Testis (tissue), 2 donors: ENCODE measurements at regions not wholly inside any gene's neighbourhood (a gene's known extent, or its start where the extent isn't known, plus 50 kb on each side); places are given as distances from the start of the nearest gene placed in this dataset.

Source experiments
- DNase-seq: peaks from one replicate; pipeline ENCODE4 v3.0.0-alpha.2; 2019
- H3K27ac ChIP-seq, 2 donors: fragments of 200-600 bp; sonication (generic); one replicate each; pipeline ENCODE4 v1.5.1; 2019
- H3K27me3 ChIP-seq: fragments of 200-600 bp; sonication (generic); one replicate; pipeline ENCODE4 v1.5.1; 2019
- H3K36me3 ChIP-seq: fragments of 200-600 bp; sonication (generic); one replicate; pipeline ENCODE4 v1.5.1; 2017; ENCODE audit warnings: low read depth; ENCODE audit errors: missing control alignments
- H3K4me1 ChIP-seq: fragments of 200-600 bp; sonication (generic); one replicate; pipeline ENCODE4 v1.5.1; 2019
- H3K4me3 ChIP-seq, 2 donors: fragments of 200-600 bp; sonication (generic); one replicate each; pipeline ENCODE4 v1.5.1; 2017 to 2019
- H3K9me3 ChIP-seq: fragments of 200-600 bp; sonication (generic); one replicate; pipeline ENCODE4 v1.5.1; 2017
- POLR2A ChIP-seq: fragments of 450-650 bp; IDR thresholded peaks from one replicate; pipeline ENCODE4 v1.6.1; 2017; ENCODE audit warnings: antibody characterized with exemption, mild to moderate bottlenecking, moderate library complexity
- WGBS, 2 donors: methylation state at CpG; one replicate each; pipeline ENCODE4 v1.1.5; 2018; 5-methylcytosine and 5-hydroxymethylcytosine counted together
- intact Hi-C: fragments of 100-400 bp; cut with DNase I; formaldehyde crosslinking; loops from one replicate; pipeline ENCODE4 v1.15.1; 2023; ENCODE audit warnings: low total_unique reads
- TF ChIP-seq, protein P1 (sequence below), 3 experiments: fragments of 450-650 bp in 2 of 3; fragments of 200-600 bp in 1 of 3; sonication (generic) in 1 of 3; IDR thresholded peaks; one replicate each; pipeline ENCODE4 v1.5.1; 2016 to 2019; ENCODE audit warnings: antibody characterized with exemption in 3 of 3, mild to moderate bottlenecking in 2 of 3, moderate library complexity in 1 of 3

DNA sequence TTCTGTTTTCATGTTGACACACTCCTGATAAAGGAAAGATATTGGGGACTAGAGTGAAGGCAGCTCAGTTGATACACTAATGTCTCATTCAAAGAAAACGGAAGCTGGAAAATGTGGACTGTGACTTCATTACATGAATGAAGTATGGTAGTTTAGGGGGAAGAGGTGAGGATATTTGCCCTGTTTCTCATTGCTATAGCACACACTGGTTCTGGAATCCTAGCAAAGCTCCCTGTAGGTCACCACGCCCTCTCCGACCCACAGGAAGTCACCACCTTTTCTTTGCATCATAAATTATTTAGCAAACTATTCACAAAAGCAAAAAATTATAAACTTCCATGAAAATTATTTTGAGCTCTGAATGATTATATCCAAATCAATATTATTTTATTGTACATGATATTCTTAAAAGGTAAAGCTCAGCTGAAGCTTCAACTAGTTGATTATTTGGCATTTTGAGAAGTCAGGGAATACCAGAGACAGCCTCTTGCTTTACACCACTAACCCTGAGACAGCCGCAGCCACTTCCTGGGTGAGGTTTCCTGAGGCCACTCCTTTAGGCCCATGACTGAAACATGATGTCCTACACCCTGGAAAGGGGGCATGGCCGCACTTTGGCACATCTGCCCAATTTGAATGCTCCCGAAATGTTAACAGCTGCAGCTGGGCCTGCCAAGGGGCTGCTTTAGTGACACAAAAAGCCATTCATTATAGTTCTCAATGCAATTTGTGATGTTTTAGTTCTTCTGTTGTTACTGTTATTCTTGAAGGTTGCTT lies 50.0 kb upstream of the WDFY2 start:
- intact Hi-C loops = no loop called here
- no peak for DNase-seq
- H3K27me3 ChIP-seq = no peaks in the 10 kb centered on the region
- no peaks in the 10 kb centered on the region for H3K9me3 ChIP-seq
- TF ChIP-seq, protein P1, sequence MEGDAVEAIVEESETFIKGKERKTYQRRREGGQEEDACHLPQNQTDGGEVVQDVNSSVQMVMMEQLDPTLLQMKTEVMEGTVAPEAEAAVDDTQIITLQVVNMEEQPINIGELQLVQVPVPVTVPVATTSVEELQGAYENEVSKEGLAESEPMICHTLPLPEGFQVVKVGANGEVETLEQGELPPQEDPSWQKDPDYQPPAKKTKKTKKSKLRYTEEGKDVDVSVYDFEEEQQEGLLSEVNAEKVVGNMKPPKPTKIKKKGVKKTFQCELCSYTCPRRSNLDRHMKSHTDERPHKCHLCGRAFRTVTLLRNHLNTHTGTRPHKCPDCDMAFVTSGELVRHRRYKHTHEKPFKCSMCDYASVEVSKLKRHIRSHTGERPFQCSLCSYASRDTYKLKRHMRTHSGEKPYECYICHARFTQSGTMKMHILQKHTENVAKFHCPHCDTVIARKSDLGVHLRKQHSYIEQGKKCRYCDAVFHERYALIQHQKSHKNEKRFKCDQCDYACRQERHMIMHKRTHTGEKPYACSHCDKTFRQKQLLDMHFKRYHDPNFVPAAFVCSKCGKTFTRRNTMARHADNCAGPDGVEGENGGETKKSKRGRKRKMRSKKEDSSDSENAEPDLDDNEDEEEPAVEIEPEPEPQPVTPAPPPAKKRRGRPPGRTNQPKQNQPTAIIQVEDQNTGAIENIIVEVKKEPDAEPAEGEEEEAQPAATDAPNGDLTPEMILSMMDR (IDR thresholded peaks at IDR 0.05) = no peak
- TF ChIP-seq POLR2A = no peak
- WGBS, 2 donors = 68 to 82% methylated on average over 6 of the region's 6 CpGs
- H3K27ac ChIP-seq = no peak overlapping the region
- no peaks in the 10 kb centered on the region for H3K4me1 ChIP-seq
- no peaks in the 10 kb centered on the region for H3K36me3 ChIP-seq
- H3K4me3 ChIP-seq = no peak overlapping the region
